HG02678 (cell line): ENCODE measurements at regions not wholly inside any gene's neighbourhood (a gene's known extent, or its start where the extent isn't known, plus 50 kb on each side); places are given as distances from the start of the nearest gene placed in this dataset.
"Not testable (repeated sequence)": the region's sequence is repeated elsewhere in the genome, so short reads cannot be mapped to it uniquely, and the experiment has no call there.

Experiments
- ATAC-seq: cut with Tn5 transposase; IDR thresholded peaks from one replicate; pipeline ENCODE4 v1.9.1; 2021; ENCODE audit warnings: mild to moderate bottlenecking, moderate library complexity; ENCODE audit not compliant: unreplicated experiment

DNA sequence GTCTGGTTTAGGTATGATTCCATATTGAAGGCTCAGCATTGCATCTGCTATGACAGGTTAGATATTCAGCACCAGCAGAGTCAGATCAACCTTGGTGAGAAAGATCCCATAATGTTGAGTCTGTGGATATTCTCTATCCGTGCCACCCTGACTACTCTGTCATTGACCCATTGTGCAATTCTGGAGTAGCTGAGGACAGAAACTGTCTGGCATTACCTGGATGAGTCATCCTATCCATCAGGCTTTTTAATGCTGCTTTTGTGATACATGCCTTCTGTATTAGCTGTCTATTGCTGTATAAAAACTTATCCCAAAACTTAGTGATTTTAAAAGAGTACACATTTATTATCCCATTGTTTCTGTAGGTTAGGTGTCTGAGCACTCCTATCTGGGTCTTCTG is 189.1 kb upstream of the FAT3 start:
- no peak for ATAC-seq

GRCh38 chr11:92027136-92027535 is 197.5 kb upstream of the FAT3 start:
- ATAC-seq: not testable (repeated sequence)

GRCh38 chr11:92026664-92027063 is 198.0 kb upstream of the FAT3 start:
- no peak for ATAC-seq

- ATAC-seq: no peak
Observed at GRCh38 chr11:92024788-92025187, 199.8 kb upstream of the FAT3 start.

DNA sequence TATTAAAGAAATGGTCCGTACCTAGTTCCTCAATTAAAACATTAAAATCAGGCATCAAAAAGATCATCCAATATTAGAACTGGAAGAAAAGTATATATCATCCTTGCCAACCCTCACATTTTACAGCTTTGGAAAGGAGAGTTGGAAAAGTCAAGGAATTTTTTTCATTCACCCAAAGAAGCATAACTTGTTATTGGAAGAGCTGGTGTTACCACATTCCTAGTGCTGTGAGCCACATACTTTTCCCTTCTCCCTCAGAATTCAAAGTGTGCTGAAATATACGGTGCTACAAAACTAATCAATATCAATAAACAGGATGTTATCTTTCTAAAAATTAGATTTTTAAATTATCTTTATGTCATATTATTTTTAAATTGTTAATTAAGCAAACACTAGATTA is 202.1 kb upstream of the FAT3 start:
- ATAC-seq: no peak

- ATAC-seq: no peak
Observed at GRCh38 chr11:92018332-92018731, 206.3 kb upstream of the FAT3 start.

- no peak for ATAC-seq
Observed at GRCh38 chr11:92008249-92008648, 216.4 kb upstream of the FAT3 start.

GRCh38 chr11:92002568-92002967 is 222.1 kb upstream of the FAT3 start:
- ATAC-seq: no peak

DNA sequence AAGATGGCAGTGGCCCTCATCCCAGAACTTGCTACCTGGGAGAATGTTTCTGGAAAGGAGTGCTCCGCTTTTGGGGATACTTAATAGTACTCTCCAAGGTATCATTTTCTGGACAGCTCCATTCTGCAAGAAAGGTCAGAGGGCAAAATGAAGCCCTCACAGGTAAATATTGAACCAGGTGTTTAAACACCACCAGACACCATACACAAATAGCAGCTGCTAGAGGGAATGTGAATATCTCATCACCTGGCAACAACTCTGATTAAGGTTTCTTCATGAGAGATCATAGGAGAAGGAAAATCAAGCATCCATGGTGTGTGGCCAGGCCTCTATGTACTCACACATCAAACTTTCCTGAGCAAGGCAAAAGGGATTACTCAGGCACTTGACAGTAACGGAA is 226.1 kb upstream of the FAT3 start:
- no peak for ATAC-seq

DNA sequence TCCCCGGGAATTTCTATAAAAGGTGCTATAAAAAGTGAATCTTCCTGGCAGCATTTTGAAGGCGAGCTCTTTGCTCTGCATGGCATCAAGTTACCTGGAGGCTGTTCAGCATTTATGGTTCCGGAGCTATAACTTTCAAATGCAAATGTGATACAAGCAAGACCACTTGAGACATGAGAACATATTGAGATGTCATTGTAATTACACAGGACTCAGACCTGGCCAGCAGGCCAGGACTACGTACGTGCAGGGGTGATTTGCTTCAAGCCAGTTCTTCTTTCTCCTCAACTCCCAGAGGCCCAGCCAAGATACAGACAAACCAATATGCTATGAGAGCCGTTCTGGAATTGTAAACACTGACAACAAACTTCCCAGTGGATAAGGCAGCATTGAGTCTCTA is 227.4 kb upstream of the FAT3 start:
- ATAC-seq: no peak

DNA sequence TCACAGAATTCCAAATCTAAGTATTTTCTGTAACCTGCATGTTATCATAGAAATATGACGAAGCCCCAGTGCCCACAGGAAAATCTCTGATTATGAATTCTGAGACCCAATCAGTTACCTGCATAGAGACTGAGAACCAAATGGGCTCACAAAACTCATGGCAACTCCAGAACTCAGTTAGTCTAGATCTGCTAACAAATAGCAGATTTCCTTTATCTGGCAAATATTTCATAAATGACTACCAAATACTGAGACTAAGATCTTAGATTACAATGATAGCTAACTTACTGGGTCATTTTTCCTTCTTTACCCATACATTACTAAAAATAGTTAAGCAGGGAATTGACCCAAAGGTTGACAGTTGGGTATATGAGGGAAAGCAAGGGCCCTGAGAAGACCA is 228.1 kb upstream of the FAT3 start:
- no peak for ATAC-seq

- not testable (repeated sequence) for ATAC-seq
Observed at GRCh38 chr11:91988443-91988842, 236.2 kb upstream of the FAT3 start.

- ATAC-seq: no peak
Observed at GRCh38 chr11:91986218-91986617, 238.4 kb upstream of the FAT3 start.

DNA sequence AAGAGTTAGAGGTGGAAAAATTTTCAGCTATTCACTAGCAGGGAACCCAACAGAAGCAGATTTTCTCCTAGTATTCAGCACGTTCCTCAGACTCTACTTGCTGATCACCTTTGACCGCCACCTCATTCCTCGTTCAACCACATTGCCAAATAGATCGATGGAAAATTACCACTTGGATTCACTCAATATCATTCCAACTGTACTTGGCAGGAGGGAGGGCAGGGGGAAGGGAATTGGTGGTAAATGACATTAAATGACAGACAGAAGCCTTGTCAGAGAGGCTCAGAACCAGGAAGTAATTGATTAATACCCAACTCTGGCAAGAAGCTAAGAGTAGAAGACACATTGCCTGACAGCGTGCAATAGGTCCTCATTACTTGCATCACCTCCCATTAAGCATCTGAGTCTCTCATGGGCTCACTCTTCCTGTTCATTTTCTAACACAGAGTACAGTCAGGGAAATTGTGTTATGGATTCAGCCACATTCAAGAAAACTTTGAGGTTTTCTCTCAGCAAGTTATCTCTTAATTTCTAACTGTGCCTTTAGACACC is 240.5 kb upstream of the FAT3 start:
- no peak for ATAC-seq

GRCh38 chr11:91981995-91982394 is 242.6 kb upstream of the FAT3 start:
- ATAC-seq: no peak

DNA sequence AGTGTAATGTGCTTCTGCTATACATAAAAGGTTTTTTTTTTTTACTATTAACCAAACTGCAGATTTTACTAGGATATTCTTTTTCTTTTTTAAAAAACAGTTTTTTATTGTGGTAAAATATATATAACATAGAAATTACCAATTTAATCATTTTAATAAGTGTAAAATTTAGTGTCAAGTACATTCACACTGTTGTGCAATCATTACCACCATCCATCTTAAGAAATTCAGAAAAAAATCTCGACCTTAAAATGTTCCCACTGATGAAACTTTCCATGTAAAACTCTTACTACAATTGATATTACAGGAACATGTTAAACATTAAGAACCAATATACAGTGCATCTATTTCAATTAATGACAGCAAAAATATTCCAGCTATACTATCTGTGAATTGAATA is 244.8 kb upstream of the FAT3 start:
- ATAC-seq: no peak

GRCh38 chr11:91978747-91979146 is 245.9 kb upstream of the FAT3 start:
- no peak for ATAC-seq

DNA sequence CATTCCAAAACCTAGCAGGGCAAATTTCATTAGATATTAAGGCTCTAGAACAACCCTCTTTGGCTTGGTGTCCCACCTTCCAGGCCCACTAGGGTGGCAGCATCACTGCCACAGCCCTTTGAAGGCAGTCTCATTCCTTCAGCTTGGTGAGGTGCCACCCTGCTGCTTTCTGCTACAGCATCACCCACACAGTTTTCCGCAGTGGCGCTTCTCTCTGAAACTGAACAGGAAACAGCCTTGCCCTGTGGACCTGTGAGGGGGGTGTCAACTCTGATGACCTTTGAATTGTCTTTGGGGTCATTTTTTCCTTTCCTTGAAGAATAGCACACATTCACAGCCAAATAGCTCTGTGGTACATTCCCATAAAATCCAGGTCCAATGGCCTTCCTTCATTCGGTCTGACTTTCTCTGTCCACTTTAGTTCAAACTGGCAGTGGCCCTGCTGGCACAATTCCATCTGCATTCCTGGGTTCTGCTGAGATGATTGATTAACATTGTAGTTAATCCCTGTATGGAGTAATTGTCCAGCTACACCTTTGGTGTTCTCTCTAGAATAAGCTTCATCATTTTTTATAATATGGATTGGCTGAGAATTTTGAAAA is 251.9 kb upstream of the FAT3 start:
- no peak for ATAC-seq

DNA sequence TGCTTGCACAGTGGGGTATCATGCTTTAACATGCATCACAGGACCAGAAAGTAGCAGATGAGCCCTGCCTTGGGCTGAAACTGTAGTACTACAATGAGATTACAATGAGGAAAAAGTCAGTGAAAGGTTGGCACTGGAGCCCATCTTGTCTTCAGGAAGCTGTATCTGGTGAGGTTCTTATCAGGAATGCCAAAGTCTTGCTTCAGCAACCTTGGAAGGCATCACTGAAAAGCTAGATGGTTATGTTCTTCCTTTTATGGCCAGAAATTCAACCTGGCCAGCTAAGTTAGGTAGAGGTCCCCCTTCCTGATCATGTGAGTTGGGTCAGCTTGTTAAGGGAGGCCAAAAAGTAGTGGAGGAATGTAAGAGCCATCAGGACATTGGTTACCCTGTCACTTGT is 254.0 kb upstream of the FAT3 start:
- ATAC-seq: no peak

- no peak for ATAC-seq
Observed at GRCh38 chr11:91969486-91969885, 255.1 kb upstream of the FAT3 start.

GRCh38 chr11:91967691-91968045 is 256.9 kb upstream of the FAT3 start:
- no peak for ATAC-seq

- ATAC-seq: no peak
Observed at GRCh38 chr11:91967026-91967690, 257.5 kb upstream of the FAT3 start.

DNA sequence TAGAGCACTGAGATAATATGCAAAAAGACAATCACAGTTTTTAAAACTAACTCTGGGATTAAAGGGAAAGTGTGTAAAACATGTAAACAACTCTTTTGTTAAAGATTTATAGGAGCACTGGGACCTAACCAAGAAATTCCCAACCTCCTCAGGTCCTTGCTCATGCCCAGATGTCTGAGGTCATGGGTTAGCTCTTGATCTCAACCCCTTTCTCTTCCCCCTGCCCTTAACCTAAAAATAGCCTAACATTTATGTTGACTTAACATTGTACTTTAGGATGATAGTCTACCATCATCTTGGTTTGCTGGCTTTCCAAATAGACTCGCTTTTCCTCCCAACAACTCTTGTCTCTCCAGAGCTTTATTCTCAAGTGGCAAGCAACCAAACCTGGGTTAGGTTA is 258.2 kb upstream of the FAT3 start:
- ATAC-seq: no peak
